ENCODE measurements at regions not wholly inside any gene's neighbourhood (a gene's known extent, or its start where the extent isn't known, plus 50 kb on each side); places are given as distances from the start of the nearest gene placed in this dataset.

DNA sequence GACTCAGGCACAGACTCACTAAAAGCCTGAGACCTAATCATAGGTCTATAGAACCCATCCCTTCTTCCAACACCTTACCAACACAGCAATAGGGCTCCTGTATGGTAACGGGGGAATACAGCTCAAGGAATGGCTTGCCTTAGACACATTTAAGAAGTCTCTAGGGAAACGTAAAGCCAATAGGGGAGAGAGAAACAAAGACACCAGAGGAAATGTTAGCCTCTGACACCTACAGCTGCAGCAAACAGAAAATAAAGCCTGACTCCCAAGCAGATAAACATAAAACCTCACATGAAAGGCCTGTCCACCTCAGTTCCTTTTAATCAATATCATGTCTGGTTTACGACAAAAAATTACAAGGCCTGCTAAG, 51.1 kb upstream of the NCOA1 start:
- DNase-seq (ENCODE audit: low read depth): no peak

DNA sequence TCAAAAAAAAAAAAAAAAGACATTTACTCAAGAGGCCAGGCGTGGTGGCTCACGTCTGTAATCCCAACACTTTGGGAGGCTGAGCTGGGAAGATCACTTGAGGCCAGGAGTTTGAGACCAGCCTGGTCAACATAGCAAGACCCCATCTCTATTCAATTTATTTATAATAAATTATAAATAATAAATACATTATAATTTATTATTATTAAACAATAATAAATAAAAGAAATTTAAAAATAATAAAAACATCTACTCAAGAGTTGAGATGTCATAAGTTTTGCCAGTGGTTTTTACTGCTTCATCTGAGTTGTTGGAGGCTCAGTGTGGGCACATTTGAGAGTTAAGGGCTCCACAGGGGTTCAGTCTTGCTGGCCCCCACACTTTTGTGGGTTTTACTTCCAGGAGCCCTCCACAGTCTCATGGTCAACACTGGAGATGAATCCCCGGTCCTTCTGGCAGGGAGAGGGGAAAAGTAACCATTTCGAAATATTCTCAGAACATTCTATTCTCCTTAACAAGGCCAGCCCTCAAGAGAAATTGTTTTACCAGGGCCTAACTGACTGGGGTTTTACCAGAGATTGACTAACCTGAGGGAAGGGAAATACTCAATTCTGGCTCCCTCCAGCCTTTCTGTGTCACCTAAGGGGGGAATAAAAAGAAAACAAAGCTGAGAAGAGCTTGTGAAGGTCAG, 51.6 kb upstream of the NCOA1 start:
- no peak for DNase-seq (ENCODE audit: low read depth)

DNA sequence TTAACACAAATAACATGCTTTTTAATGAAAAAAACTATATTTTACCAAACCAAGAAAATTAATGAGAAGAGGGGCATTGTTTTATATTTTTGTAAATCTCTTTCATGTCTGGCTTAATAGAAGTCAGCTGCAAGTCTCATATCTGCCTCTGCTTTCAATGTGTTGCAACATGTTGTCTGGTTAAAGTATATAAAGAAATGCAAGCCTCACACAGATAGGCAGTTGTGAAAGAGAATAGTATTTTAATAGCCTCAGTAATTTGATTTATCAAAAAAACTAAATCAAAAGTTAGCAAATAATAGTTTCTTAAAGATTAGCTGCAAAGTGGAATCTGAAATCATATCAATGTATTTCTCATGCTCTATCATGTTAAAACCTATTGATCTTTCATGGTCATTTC, 52.9 kb upstream of the NCOA1 start:
- no peak for DNase-seq (ENCODE audit: low read depth)

DNA sequence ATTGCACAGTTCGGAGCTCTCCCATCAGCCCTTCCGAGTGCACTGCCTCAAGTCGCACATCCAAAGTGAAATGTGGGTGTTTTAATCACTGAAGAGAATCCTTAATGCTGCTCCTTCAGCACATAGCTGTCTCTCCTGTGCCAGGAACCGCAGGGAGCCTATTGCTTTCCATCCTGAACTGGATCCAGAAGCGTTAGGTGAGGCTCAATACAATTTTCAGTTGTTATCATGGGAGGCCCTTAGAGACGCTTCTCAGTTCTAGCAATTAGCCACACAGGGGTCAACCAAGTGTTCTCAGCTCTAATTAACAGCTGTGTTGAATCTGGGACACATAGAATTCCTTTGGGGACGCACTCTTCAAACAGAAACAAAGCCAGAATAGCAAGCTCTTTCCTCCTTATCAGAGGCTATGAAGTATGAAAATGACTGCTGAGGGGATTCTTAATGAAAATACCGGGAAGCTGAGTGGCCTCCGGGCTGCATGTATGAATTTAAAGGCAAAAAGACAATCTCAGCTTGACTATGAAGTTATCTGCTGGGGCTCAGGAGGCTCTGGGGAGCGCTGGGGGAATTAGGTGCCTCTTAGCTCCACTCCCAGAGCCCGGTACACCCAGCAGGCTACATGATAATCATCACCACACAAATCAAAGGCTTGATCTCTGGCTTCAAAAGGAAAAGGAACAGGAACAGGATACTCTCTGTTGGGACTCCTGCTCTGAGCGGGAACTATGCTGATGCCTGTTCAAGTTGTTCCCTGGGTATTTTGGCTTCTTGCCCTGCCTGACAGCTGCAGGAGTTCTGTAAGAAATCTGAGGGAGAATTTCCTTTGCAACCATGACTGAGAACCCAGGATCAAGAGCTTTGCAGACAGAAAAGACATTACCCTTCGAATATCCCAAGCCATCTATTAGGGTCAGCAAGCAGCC, 55.4 kb upstream of the NCOA1 start:
- peak; percentile 35 for DNase-seq (ENCODE audit: low read depth)

DNA sequence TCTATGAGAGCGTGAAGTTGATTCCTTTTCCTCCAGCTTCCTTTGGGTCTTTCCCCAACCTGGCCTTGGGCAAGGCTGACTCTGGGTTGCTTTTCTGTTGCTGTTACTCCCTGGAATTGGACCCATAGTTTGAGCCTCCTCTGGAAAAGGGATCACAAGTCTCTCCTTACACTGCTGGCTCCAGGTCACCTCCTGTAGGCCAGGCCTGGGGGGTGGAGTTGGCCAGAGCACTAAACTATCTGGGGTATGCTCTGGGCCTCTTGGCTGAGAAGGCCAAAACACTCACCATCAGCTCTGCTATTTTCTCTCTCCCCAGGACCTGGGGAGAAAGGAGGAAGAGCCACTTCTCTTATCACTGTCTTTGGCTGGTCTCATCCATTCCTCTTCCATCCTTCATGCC, 56.5 kb upstream of the NCOA1 start:
- no peak for DNase-seq (ENCODE audit: low read depth)

DNA sequence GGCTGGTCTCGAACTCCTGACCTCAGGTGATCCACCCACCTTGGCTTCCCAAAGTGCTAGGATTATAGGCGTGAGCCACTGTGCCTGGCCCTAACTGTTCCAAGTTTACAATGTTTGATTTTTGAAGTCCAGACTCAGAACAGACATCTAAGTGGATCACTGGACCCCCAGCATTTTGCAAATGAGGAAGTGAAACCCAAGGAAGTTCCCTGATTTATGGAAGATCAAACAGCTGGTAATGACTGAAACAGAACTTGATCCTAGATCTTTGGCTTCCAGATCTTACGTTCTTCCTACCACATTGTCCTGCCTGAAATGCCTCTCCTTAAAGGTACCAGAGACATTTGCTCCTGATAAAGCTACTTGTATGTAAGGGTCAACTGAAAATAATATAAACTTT, 58.3 kb upstream of the NCOA1 start:
- DNase-seq (ENCODE audit: low read depth): no peak

DNA sequence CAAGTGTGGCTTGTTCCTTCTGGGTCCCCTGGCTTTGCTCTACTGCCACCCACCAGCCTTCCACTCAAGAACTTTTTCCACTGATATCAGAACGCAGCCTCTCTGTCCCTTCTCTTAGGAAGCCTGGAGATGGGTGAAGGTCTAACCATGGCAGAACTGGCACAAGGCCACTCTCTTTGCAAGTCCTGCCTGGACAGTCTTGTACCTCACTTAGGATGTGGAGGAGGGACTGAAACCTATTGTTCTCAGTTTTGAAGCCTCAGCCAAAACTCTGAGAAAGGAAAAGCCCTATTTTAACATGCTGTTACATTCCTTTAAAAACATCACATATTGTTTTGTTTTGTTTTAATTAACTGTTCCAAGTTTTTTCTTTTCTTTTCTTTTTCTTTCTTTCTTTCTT, 58.9 kb upstream of the NCOA1 start:
- DNase-seq (ENCODE audit: low read depth): no peak

DNA sequence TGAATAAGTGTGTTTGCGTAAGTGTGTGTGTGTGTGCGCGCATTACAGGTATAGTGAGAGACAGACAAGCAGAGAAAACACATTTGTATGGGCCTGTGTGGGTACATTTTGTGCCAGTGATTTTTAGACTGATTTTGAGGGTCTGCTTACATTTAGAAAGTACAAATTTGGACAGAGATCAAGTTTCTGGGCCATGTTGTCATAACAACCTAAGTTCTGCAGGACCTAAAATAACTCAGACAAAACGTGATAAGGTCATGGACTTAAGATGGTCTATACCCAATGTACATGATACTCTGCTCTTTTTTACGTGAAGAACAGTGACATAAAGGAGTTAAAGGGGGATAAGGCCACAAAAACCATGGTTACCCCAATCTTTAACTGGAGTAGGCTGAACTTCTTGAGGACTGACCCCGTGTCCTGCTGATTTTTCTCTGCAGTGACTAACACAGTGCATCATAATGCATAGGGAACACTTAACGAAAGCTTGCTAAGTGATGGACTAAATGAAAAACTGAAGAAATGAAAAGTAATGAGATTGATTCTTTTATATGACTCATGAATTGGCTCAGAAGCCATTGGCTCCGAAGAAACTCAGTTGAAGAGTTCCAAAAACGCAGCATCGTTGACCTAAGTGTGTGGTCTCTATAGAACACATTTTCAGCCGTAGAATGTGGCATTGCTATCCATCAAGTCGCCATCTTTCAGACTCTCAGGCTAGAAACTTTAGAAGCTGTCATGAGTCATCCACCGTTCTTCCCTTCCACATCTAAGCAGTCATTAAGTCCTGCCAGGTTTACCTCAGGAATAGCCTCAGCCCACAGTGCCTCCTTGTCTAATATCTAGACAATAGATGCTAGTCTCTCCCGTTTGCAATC, 61.6 kb upstream of the NCOA1 start:
- DNase-seq (ENCODE audit: low read depth): peak; percentile 49

DNA sequence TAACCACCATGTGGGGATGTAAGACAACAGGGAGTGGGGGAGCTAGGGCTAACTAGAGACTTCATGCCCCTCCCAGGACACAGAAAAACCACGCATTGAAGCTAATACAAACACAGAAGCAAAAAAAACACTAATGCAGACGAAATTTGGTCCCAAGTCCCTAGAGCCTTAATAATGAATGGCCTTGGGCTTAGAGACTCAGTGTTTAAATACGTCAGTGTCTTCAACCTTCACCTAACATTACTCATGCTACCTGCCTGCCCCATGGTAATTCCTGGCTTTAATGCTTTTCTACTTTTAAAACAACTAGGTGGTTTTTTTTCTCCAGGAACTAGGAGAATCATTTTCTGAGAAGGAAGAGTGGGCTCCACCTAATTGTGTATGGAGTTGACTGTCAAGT, 64.1 kb upstream of the ITSN2 start:
- no peak for DNase-seq (ENCODE audit: low read depth)

DNA sequence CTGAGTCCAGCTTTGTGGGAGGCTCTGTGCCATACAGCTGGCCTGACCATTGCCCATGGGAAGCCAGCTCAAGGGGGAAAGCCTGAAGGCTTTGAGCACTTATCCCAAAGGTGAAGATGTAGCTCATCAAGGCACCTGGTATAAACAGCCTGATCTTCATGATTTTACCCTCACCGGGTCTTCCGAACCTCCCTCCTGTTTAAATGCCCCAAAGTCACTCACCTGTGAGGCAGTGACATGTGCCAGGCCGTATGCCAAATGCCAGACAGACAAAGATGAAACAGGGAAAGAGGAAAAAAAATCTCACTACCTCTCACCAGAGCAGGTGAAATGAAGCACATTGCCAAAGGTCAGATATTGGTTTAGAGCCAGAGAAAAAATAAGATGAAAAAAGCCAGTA, 62.8 kb upstream of the ITSN2 start:
- DNase-seq (ENCODE audit: low read depth): no peak

DNA sequence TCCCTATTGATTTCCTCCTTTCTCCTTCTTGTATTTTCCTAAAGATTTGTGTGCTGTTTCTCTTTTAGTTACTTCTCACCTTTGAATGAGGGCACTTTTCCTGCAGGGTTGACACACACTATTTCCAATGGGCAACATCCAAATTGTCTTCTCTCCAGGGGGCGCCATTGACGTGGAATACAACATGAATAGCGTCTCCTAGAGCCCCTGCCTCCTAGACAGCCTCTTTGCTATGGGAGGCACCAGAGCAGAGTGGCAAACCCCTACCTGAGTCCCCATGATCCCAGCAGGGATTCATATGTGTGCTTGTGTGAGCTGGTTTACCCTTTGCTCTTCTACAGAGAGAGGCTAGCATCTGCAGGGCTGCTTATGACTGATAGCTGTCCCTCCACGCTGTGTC, 61.3 kb upstream of the ITSN2 start:
- peak; percentile 55 for DNase-seq (ENCODE audit: low read depth)

DNA sequence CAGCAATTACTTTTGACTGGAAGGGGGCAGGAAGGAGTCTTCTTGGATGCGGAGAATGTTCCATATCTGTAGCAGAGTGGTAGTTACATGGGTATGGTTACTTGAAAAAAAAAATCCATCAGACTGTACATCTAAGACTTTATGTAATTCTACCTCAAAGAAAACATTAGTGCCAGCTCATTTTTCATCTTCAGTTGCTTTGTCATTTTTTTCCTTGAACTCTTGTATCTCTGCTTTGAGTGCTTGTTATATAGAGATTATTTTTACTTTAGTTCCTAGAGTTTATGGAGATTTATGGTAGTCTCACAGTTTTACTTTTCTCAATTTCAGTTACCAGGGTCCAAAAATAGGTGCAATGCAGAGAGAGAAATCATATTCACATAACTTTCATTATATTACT, 60.0 kb upstream of the ITSN2 start:
- no peak for DNase-seq (ENCODE audit: low read depth)

DNA sequence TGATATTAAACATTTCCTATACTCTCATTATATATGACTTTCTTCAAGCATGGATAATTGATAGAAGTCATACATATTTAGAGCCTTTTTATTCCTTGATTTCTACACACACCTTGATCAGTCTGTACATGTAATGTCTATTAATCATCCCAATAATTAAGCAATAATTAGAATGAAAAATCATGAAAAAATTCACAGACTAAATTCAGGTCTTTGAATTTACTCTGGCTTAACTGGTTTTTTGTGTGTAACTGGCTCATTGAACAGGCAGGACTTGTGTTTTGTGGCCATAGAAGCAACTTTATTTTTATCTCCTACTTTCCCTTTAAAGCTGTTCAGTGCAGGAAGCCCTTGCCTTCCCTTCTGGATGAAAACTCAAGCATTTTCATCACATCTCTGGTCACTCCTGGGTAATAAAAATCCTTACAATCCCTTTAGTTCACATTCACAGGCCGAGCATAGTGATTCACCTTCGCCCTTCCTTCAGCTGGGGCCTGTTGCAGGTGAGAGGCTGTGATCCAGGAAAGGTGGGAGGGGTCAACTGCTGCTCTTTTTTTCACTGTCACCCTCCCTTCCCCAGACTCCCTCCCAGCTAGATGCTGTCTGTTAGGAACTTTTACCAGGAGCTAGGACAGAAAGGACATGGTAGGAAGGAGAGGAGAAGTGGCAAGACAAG, 58.0 kb upstream of the ITSN2 start:
- DNase-seq (ENCODE audit: low read depth): no peak

DNA sequence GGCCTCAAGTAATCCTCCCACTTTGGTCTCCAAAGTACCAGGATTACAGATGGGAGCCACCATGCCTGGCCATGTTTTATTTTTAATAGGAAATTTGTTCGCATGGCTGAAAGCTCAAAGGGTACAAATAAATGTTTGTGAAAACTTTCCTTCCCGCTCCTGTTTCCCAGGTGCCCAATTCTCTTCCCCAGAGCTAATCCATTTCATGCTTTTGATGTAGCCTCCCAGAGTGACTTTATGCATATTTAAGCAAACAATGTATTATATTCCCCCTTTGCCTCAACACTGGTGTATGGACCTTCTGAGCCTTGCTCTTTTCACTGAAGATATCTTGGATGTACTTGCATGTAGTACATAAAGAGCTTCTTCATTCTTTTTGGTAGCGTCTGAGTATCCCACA, 52.5 kb upstream of the ITSN2 start:
- DNase-seq (ENCODE audit: low read depth): no peak

DNA sequence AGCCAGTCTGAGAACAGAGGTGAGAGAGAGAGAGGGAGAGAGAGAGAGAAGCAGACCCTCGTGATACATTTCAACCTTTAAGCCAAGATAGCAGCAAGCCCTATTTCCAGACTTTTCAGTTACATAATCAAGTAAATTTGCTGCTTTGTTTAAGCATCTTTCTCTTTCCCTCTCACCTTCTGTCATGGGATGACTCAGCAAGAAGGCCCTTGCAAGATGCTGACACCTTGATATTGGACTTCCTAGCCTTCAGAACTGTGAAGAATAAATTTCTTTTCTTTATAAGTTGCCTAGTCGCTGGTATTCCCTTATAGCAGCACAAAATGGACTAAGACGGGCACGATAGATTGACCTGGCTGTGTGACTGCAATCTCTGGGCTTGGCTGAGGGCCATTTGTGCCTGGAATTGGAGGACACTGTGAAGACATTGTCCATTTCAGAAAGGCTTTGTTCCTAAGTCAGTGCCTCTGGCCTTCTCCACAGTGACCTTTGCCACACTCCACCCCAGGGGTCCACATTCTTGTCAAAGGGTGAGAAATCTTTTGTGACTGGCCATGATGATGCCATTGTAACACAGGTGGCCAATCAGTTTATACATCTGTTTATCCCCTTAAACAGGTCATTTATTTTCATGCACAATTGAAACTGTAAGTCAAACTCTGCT, 51.3 kb upstream of the ITSN2 start:
- no peak for DNase-seq (ENCODE audit: low read depth)

DNA sequence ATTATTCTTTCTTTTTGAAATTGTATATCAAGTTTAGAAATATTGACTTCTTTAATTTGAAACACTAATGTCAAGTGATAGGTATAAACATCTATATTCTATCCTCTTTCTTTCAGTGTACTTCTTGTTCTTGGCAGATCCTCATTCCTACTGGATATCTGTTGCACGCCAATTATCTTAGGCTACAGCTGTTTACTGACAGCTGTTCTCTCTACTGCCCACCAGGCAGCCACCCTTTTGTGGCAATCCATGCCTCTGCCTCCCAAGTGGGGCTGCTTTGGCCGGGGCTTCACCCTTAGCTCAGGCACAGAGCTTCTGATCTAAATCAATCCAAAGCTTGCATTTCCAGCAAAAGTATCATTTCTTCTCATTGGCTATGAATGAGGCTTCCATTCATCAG, 50.6 kb upstream of the ITSN2 start:
- no peak for DNase-seq (ENCODE audit: low read depth)

DNA sequence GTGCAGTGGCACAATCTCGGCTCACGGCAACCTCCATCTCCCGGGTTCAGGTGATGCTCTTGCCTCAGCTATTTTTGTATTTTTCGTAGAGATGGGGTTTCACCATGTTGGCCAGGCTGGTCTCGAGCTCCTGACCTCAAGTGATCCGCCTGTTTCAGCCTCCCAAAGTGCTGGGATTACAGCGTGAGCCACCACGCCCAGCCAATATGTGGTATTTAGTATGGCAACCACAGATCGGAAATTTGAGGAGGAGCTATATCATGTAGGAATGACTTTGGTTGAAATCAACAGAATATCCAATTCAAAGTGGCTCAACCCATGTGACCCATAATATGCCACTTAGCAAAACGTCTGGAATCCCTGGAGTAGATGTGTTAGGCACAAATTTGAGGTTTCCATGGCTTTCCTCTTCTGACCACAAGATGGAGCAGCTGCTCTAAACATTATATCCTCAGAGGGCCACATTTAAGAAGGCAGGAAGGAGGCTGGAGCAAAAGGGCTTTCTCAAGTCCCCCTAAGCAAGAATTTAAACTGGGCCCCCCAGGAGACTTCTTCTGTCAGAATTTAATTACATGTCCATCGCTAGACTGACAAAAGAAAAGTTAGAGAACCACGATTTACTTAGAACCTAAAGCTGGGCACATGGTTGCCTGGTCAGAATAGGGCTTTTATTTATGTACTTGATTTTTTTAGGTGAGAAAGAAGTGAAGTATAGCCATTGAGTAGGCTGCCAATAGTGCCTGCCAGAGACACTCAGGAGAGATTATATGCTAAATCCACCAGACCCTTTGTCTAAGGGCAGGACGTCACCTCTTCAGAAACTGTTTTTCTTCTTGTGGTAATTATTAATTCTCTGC, 49.6 kb upstream of the ITSN2 start:
- peak; percentile 67 for DNase-seq (ENCODE audit: low read depth)
